NCI-H2227 (cell line): ENCODE measurements at regions not wholly inside any gene's neighbourhood (a gene's known extent, or its start where the extent isn't known, plus 50 kb on each side); places are given as distances from the start of the nearest gene placed in this dataset.

Experiments
- DNase-seq: peaks from one replicate; lab custom pipeline; 2025; ENCODE audit not compliant: unreplicated experiment; lab: John Stamatoyannopoulos, UW

GRCh38 chr4:147407261-147408045 is 73.4 kb upstream of the EDNRA start:
- DNase-seq, result no peak

DNA sequence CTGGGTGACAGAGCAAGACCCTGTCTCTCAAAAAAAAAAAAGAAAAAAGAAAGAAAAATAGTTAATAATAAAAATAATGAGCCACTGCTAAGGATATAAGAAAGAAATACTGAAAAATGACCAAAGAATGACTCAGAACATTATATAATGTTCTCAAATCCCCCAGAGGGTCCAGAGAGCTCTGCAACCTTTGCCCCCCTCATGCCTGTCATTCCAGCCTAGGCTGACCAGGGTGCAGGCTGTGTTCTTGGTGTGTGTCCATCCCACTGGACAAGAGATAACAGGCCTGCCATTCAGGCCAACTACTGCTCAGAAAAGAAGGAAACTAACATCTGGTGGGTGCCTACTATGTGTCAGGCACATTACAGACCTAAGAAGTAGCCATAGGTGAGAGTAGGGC is 72.7 kb upstream of the EDNRA start:
- no peak for DNase-seq

DNA sequence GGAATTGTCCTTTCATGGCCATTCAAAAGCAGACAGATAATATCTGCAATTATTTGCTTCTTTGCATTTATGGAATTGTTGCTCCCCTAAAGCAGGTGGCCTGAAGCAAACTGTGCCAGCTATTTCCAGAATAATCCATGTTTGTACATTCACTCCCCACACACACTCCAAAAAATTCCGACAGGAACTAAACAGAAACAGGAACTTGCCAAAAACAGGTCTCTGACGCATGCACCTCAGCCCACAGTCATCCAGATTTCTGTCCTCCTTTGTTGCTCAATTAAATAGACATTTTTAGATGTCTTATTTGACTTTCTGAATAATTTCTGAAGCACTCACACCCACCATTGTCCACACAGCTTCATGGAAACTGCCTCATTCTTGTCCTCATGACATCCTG is 71.5 kb upstream of the EDNRA start:
- DNase-seq, result no peak

- no peak for DNase-seq
Measured at GRCh38 chr4:147418226-147418625, 62.7 kb upstream of the EDNRA start.

- no peak for DNase-seq
Measured at GRCh38 chr4:147421456-147421855, 59.4 kb upstream of the EDNRA start.

- DNase-seq, result no peak
Measured at GRCh38 chr4:147423229-147423628, 57.7 kb upstream of the EDNRA start.

DNA sequence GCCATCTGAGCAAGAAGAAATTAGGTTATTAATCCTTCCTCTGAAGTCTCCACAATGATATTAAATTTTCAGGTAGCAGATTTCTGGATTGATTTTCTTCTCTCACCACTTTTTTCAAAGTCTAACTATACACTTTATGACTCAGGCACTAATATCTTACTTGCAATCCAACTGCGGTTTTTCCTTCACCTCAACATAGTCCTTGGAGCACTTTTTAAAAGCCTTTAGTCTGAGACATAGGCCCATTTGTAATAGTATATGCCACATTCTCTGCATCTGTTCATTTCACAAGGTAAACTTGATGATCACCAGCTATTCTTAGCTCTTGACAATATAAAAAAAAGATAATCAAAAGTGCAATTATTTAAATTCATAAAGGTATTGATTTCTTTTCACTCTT is 55.9 kb upstream of the EDNRA start:
- DNase-seq, result no peak

GRCh38 chr4:147428583-147428982 is 52.3 kb upstream of the EDNRA start:
- no peak for DNase-seq

- DNase-seq, result no peak
Measured at GRCh38 chr4:147430111-147430510, 50.8 kb upstream of the EDNRA start.
